ENCODE measurements at regions not wholly inside any gene's neighbourhood (a gene's known extent, or its start where the extent isn't known, plus 50 kb on each side); places are given as distances from the start of the nearest gene placed in this dataset.

DNA sequence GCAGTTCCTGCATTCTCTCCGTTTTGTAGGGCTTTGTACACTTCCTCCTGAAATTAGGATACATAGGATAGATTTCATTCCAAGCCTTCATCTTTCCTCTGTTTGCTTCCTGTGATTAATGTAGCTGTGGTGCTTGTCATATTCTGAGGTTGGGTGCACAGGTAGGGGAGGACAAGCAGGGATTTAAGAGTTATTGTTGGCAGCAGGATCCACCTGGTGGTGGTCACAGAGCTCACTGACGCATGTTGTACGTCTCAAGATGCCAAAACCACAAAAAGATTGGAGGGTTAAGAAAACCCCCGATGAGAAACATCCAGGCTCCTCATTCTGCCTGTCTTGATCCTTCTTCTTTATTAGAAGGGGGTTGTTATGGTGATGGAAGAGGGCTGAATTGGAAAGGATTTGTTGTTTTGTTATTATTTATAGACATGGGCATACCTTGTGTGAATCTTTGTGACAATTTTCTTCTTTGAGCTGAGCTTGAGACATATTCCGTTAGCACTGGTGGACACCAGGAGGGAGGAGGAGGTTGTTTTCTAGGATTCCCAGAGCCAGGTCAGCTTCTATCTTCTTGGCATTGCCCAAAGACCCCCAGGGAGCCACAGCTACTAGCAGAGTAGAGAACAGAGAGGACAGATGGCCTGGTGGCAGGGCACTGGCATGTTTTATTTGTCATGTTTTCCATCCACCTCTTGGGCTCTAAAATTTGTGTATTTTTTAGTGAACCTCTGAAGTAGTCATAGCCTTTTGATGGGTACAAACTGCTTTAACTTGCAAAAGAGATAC, 57.7 kb upstream of the LARS2 start:
- DNase-seq, result no peak
- intact Hi-C loops (cut with micrococcal nuclease), result no loop called here
- Histone ChIP-seq H3K27me3 (ENCODE audit: insufficient read depth, low read length) (no peaks in the 10 kb centered on the region), H3K9me3 (ENCODE audit: control insufficient read depth in 1 of 2, low read length in 2 of 2) (no peaks in the 10 kb centered on the region), H3K4me1 (ENCODE audit: insufficient read depth, low read length) (no peaks in the 10 kb centered on the region), H3K4me3 (ENCODE audit: low read length in 2 of 2) (no peak overlapping the region), H3K36me3 (ENCODE audit: insufficient read depth, low read length) (no peaks in the 10 kb centered on the region), H3K27ac (ENCODE audit: low read depth, low read length) (no peak overlapping the region)
- ChIA-PET POLR2A (ENCODE audit: partially characterized antibody) (no interaction called here), CTCF (ENCODE audit: partially characterized antibody) (no interaction called here)
- Mint-ChIP-seq H3K4me1 (peaks cover 0 to 2% (median 0%) of the 10 kb centered on the region in 4 donors), H3K27me3 (peaks cover 29 to 32% of the 10 kb centered on the region in 2 donors), H3K36me3 (no peaks in the 10 kb centered on the region), H3K27ac (no peak overlapping the region), H3K4me3 (no peak overlapping the region), H3K9me3 (no peaks in the 10 kb centered on the region)

DNA sequence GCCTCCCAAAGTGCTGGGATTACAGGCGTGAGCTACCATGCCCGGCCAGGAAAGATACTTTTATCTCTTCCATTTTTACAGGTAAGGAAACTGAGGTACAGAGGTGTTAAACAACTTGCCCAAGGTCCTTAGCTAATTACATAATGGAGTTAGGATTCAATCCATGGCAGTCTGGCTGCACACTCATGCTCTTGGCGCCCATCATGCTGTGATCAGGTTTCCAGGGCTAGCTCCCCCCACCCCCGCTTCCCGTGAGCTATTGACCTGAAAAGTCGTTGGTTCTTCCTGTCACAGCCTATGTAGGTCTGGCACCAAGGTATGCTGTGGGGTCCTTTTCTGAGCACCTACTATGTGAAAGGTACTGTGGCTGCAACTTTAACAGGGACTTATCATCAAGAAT, 55.9 kb upstream of the LARS2 start:
- intact Hi-C loops (cut with micrococcal nuclease), result no loop called here
- no peak for DNase-seq
- Histone ChIP-seq H3K4me3 (ENCODE audit: low read length in 2 of 2) (no peak overlapping the region), H3K36me3 (ENCODE audit: insufficient read depth, low read length) (no peaks in the 10 kb centered on the region), H3K9me3 (ENCODE audit: control insufficient read depth in 1 of 2, low read length in 2 of 2) (no peaks in the 10 kb centered on the region), H3K27ac (ENCODE audit: low read depth, low read length) (no peak overlapping the region), H3K27me3 (ENCODE audit: insufficient read depth, low read length) (no peaks in the 10 kb centered on the region), H3K4me1 (ENCODE audit: insufficient read depth, low read length) (no peaks in the 10 kb centered on the region)
- POLR2A ChIA-PET (ENCODE audit: partially characterized antibody), result no interaction called here
- Mint-ChIP-seq H3K4me3 (no peak overlapping the region), H3K36me3 (no peaks in the 10 kb centered on the region), H3K9me3 (no peaks in the 10 kb centered on the region), H3K27ac (no peak overlapping the region), H3K4me1 (peaks cover 0 to 2% (median 0%) of the 10 kb centered on the region in 4 donors), H3K27me3 (peaks cover 30% of the 10 kb centered on the region in 2 donors)
- CTCF ChIA-PET (ENCODE audit: partially characterized antibody), result no interaction called here

DNA sequence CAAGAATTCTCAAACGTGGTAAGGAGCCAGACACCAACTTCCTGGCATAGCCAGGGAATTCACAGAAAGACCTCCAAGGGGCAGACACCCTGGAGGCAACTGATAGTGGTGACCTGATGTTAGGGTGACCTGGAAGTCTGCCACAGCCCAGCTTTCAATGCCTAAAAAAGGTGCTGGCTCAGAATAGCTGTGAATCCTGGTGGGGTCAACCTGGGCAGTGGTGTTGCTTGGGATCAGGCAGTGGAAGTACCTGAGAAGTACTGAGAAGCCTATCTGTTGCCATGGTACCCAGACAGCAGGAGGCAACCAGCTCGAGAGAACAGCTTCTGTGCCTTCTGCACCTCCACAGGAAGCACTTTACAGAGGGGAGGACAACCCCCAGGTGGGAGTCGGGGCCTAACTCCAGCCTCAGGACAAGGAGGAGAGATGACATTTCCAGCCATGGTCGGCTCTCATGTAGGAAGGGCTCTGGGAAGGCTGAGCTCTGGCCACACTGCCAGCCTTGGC, 55.4 kb upstream of the LARS2 start:
- H3K27me3 Mint-ChIP-seq, result peaks cover 25 to 27% of the 10 kb centered on the region in 2 donors
- no peaks in the 10 kb centered on the region for H3K36me3 Mint-ChIP-seq
- Histone ChIP-seq H3K4me3 (ENCODE audit: low read length in 2 of 2) (no peak overlapping the region), H3K27me3 (ENCODE audit: insufficient read depth, low read length) (no peaks in the 10 kb centered on the region), H3K9me3 (ENCODE audit: control insufficient read depth in 1 of 2, low read length in 2 of 2) (no peaks in the 10 kb centered on the region), H3K36me3 (ENCODE audit: insufficient read depth, low read length) (no peaks in the 10 kb centered on the region), H3K27ac (ENCODE audit: low read depth, low read length) (no peak overlapping the region), H3K4me1 (ENCODE audit: insufficient read depth, low read length) (no peaks in the 10 kb centered on the region)
- no peak for DNase-seq
- POLR2A ChIA-PET (ENCODE audit: partially characterized antibody), result no interaction called here
- CTCF ChIA-PET (ENCODE audit: partially characterized antibody), result no interaction called here
- no peak overlapping the region for H3K4me3 Mint-ChIP-seq
- no peak overlapping the region for H3K27ac Mint-ChIP-seq
- intact Hi-C loops (cut with micrococcal nuclease), result no loop called here
- H3K4me1 Mint-ChIP-seq, result peaks cover 0 to 2% (median 0%) of the 10 kb centered on the region in 4 donors
- H3K9me3 Mint-ChIP-seq, result no peaks in the 10 kb centered on the region

DNA sequence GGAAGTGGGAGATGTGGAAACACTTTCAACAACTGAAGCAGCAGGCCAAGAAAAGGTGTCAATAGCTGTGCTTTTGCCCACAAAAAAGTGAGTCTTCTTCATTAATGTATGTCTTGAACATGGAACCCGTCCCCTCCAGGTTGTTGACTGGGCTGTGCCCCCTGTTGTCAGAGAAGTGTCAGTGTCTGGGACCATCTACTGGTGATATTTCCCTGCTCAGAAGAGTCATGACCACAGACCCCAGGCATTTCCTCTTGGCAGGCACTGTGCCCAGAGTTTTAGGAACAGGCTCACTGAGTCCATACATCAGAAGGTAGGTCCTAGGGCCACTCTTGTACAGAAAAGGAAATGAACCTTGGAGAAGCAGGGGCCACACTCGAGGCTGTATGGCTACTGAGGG, 54.8 kb upstream of the LARS2 start:
- intact Hi-C loops (cut with micrococcal nuclease), result no loop called here
- H3K27ac Mint-ChIP-seq, result no peak overlapping the region
- peaks cover 0 to 2% (median 0%) of the 10 kb centered on the region in 4 donors for H3K4me1 Mint-ChIP-seq
- Histone ChIP-seq H3K4me1 (ENCODE audit: insufficient read depth, low read length) (no peaks in the 10 kb centered on the region), H3K9me3 (ENCODE audit: control insufficient read depth in 1 of 2, low read length in 2 of 2) (no peaks in the 10 kb centered on the region), H3K4me3 (ENCODE audit: low read length in 2 of 2) (no peak overlapping the region), H3K36me3 (ENCODE audit: insufficient read depth, low read length) (no peaks in the 10 kb centered on the region), H3K27me3 (ENCODE audit: insufficient read depth, low read length) (no peaks in the 10 kb centered on the region), H3K27ac (ENCODE audit: low read depth, low read length) (no peak overlapping the region)
- ChIA-PET POLR2A (ENCODE audit: partially characterized antibody) (no interaction called here), CTCF (ENCODE audit: partially characterized antibody) (no interaction called here)
- no peaks in the 10 kb centered on the region for H3K36me3 Mint-ChIP-seq
- peaks cover 25 to 27% of the 10 kb centered on the region in 2 donors for H3K27me3 Mint-ChIP-seq
- DNase-seq, result no peak
- no peak overlapping the region for H3K4me3 Mint-ChIP-seq
- no peaks in the 10 kb centered on the region for H3K9me3 Mint-ChIP-seq

DNA sequence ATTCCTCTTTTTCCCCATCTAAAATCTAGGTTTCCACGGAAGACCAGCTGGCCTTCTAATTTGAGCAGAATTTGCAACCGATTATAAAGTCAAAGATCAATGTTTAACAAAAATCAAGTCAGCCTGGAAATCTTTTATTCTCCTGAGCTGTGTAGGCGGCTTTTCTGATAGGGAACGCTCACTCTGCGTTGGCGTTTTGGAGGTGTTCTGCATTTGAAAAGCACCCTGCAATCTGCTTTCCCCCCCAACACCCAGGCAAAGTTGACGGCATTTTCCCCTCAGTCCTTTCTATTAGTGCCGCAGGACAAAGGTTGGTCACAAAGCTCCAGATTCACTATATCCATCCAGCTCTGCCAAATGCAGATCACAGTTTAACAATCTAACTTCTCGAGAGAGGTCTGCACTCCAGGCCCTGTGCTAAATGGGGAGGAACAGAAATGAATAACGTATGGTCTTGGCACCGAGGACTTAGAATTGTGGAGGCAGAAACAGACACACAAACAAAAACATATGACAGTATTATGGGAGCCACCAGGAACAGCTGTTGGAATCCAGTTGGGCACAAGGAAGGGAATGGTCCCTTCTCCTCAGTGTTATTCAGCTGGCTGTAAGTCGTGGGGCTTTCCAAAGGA, 50.4 kb upstream of the LARS2 start:
- H3K27ac ChIP-seq (ENCODE audit: low read depth, low read length), result no peak overlapping the region
- no peak overlapping the region for H3K27ac Mint-ChIP-seq
- no peaks in the 10 kb centered on the region for H3K36me3 Mint-ChIP-seq
- no peak overlapping the region for H3K4me3 ChIP-seq (ENCODE audit: low read length in 2 of 2)
- no peak for DNase-seq
- ChIA-PET CTCF (ENCODE audit: partially characterized antibody) (no interaction called here), POLR2A (ENCODE audit: partially characterized antibody) (no interaction called here)
- peaks cover 16 to 21% of the 10 kb centered on the region in 2 donors for H3K27me3 Mint-ChIP-seq
- no peaks in the 10 kb centered on the region for H3K9me3 ChIP-seq (ENCODE audit: control insufficient read depth in 1 of 2, low read length in 2 of 2)
- H3K4me3 Mint-ChIP-seq, result no peak overlapping the region
- no peaks in the 10 kb centered on the region for H3K9me3 Mint-ChIP-seq
- intact Hi-C loops (cut with micrococcal nuclease), result no loop called here
- no peaks in the 10 kb centered on the region for H3K4me1 ChIP-seq (ENCODE audit: insufficient read depth, low read length)
- H3K27me3 ChIP-seq (ENCODE audit: insufficient read depth, low read length), result no peaks in the 10 kb centered on the region
- no peaks in the 10 kb centered on the region for H3K36me3 ChIP-seq (ENCODE audit: insufficient read depth, low read length)
- no peaks in the 10 kb centered on the region for H3K4me1 Mint-ChIP-seq

Data from CD4-positive, alpha-beta memory T cell (primary cell).